HL-60/S4 (cell line): ENCODE measurements at regions not wholly inside any gene's neighbourhood (a gene's known extent, or its start where the extent isn't known, plus 50 kb on each side); places are given as distances from the start of the nearest gene placed in this dataset.

Experiments
- in situ Hi-C: fragments of 300-500 bp; cut with MboI; formaldehyde crosslinking; loops from 2 replicates; pipeline ENCODE4 v1.14.3; 2022; ENCODE audit warnings: low sequenced_read_pairs

GRCh38 chr6:56695702-56696101 is 53.0 kb upstream of the DST start:
- in situ Hi-C loops, result no loop called here

DNA sequence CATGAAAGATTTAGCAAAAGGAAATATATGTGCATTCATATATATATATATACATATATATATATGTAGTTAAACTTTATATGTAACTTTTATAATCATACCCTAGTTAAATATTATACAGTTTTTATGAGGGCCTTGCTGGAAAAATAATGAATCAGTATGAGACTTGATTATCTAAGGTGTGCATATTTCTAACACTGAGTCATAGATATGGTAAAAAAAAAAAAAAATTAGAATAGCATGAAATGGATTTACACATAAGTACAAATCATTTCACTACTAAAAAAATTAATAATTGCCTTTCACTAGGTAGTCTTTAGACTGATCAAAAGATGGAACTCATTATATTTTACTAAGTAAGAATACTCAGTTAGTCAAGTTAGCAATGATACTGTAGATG is 51.3 kb upstream of the DST start:
- in situ Hi-C loops, result no loop called here

DNA sequence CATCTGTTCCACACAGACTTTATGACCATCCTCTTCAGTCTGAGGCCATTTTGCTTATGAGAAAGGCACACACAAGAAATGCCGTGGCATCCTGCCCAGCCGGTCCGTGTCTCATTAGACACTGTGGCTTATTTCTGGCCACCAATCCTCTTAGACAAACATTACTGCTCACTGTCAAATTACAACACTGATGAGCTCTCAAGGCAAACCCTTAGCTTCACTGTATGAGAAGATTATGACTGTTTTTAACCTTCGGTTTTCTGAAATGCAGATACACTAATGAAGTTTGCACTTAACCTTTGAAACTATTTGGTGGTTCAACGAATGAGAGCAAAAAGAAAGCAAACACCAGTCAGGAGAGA is 50.5 kb upstream of the DST start:
- in situ Hi-C loops, result no loop called here

- in situ Hi-C loops, result no loop called here
These were observed 50.0 kb upstream of the DST start for GRCh38 chr6:56692523-56693245.
